Lower leg skin (tissue), 3 donors: ENCODE measurements at regions not wholly inside any gene's neighbourhood (a gene's known extent, or its start where the extent isn't known, plus 50 kb on each side); places are given as distances from the start of the nearest gene placed in this dataset.

Source experiments
- CTCF ChIP-seq, 3 donors: fragments of 450-650 bp; IDR thresholded peaks; one replicate each; pipeline ENCODE4 v1.5.1; 2016; ENCODE audit warnings: antibody characterized with exemption in 3 of 3, mild to moderate bottlenecking in 3 of 3, moderate library complexity in 2 of 3
- POLR2A ChIP-seq, 2 donors: fragments of 450-650 bp; IDR thresholded peaks; one replicate each; pipeline ENCODE4 v1.6.1; 2016 to 2017; ENCODE audit warnings: antibody characterized with exemption in 2 of 2, mild to moderate bottlenecking in 1 of 2, moderate library complexity in 1 of 2

GRCh38 chr15:98152156-98152555 lies 191.7 kb downstream of the ARRDC4 start:
- TF ChIP-seq POLR2A (IDR thresholded peaks at IDR 0.05) (no peak), CTCF (IDR thresholded peaks at IDR 0.05) (no peak)
